HG02610 (cell line): ENCODE measurements at regions not wholly inside any gene's neighbourhood (a gene's known extent, or its start where the extent isn't known, plus 50 kb on each side); places are given as distances from the start of the nearest gene placed in this dataset.
A peak's percentile ranks its signal among the peaks of the same experiment; 100 is the strongest.

ENCODE experiments used
- ATAC-seq: cut with Tn5 transposase; IDR thresholded peaks from one replicate; pipeline ENCODE4 v1.9.1; 2021; ENCODE audit warnings: mild to moderate bottlenecking, moderate library complexity; ENCODE audit not compliant: unreplicated experiment

DNA sequence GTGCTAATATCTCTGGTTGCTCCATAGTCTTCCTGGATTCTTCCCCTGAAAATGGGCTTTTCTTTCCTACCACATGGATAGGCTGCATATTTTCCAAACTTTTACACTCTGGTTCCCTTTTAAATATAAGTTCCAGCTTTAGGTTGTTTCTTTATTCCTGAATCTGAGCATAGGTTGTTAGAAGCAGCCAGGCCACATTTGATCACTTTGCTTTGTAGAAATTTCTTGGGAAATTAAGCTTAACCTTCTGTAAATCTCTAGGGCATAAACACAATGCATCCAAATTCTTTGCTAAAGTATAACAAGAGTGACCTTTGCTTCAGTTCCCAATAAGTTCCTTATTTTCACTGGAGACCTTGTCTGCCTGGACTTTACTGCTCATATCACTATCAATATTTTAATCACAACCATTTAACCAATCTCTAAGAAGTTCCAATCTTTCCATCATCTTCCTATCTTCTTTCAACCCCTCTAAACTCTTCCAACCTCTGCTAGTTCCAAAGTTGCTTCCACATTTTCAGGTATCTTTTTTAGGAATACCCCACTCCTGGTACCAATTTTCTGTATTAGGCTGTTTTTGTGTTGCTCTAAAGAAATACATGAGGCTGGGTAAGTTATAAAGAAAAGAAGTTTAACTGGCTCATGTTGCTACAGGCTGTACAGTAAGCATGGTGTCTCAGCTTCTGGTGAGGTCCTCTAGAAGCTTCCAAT is 389.6 kb upstream of the HS6ST1 start:
- ATAC-seq: no peak

DNA sequence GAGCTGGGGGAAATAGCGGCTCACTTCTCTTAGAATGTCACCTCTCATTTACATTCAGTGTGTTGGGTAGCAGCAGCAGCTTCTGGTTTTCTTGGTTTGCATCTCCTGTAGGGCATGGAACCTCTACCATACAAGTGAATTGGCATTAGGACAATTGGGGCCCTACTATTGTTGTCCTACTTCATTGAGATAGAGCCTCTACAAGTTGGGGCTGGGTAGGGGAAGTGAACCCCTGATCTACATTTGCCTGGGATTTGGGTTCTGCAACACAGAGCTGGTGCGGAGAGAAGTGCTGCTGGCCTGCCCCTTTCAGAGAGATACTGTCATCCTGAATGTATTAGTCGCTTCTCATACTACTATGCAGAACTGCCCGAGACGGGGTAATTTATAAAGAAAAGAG is 391.6 kb upstream of the HS6ST1 start:
- no peak for ATAC-seq

- ATAC-seq: no peak
These were observed 392.1 kb upstream of the HS6ST1 start for GRCh38 chr2:128710729-128711128.

GRCh38 chr2:128714285-128714684 is 395.6 kb upstream of the HS6ST1 start:
- no peak for ATAC-seq

DNA sequence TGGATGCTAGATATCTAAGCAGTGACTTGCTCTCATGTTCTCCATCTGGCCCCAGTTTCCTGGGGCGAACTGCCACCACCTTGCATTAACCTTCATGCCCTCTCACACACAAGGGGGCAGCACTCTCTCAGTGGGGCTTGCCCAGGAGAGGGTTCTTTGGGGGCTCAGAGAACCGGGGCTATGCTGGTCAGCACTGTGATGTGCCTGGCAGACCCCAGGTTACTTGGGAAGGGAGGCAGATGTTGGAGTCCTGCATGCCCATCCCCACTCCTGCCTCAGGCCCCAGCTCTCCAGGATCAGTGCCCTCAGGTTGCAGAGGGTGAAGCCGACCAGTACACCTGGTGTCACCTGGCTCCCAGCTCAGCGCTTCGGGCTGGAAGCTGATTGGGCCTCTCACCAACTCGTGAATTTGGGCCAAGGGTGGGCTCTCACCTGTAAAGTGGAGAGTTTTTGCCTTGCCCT is 396.2 kb upstream of the HS6ST1 start:
- no peak for ATAC-seq

DNA sequence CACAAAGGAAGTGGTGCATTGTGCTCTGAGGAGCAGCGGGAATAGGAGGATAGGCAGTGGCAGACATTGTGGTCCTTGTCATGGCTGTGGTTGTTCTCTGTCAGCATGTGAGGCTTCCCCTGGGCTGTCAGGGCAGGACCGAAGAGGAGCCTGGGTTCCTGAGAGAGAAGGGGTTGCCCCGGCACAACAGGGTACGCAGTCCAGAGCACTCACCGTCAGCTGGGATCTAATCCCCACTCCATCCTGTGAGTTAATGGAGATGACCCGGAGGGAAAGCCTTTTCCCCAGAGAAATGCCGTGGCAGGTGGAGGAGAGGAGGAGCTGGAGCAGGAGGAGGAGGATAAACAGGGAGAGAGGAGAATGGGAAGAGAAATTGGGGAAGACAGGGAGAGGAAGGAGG is 396.7 kb upstream of the HS6ST1 start:
- no peak for ATAC-seq

- ATAC-seq: no peak
These were observed 397.6 kb upstream of the HS6ST1 start for GRCh38 chr2:128716299-128716721.

DNA sequence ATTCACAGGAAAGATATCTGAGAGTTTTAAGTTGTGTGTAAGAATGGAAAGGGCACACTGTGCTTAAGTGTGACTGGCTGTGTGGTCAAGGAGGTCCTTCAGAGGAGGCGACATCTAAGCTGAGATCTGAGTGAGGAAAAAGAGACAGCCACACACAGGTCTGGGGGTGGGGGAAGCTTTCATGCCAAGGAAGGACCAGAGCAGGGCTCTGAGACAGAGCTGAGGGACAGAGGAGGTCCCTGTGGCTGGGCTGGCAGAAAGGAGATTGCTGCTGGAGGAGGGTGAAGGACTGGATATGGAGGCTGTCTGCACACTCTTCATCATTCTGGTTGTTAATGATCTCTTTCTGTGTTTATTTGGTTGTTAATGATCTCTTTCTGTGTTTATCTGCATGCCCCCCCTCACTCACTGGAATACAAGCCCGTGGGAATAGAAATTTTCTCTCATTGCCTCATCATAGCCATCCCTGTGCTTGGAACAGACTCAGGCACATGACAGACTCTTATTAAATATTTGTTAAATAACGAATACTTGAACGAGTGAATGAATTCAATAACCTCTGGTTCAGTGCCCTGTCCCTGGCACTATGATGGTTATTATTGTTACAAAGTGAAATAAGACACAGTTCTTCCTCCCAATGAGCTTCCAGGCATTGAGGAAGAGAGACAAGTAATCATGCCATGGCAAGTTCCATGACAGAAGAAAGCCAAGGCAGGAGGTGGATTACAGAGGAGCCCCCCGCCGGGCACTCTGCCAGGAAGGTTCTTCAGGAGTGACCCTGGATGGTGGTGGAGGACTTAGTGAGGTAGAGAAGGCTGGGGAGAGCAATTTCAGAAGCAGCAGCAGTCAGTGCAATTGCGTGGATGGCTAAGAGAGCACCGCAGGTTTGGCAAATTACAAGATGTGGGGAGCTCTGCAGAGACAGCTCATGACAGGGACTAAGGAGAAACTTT is 399.4 kb upstream of the HS6ST1 start:
- no peak for ATAC-seq

DNA sequence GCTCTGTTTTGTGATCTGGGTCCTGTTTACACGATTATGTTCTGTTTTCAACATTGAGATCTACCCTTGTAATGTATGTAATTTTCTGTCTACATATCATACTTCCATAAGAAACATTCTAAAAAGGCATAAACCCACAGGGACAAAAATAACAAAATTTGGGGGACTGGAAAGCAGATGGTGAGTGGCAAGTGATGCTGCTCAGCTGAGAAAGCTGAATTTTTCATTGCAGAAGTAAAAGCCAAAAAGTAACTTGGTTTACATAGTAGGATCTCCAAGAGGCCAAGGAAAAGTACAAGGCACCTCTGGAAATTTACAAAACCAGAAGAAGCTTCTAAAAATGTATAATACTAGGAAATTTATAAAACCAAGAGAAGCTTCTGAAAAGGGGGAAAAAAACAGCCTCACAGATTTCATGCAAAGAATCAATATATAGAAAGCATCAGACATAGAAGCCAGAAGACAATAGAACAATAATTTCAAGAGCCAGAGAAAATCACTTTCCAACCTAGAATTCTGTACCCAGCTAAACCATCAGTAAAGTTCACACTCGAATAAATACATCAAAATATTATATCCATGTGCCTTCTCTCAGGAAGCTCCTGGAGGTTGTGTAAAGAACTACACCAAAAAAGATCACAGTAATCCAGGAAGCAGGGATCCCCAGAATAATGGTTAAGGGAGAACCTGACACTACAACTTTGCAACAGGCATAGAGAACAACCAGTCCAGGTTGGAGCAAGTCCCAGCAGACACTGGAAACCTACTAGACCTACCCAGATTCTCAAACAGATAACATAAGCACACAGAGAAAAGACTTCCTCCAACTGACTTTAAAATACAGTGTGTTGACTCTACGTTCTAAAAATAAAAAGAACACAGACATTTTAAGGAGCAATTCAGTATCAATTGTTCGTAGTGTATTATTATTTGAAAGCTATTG is 401.7 kb upstream of the HS6ST1 start:
- ATAC-seq: no peak

DNA sequence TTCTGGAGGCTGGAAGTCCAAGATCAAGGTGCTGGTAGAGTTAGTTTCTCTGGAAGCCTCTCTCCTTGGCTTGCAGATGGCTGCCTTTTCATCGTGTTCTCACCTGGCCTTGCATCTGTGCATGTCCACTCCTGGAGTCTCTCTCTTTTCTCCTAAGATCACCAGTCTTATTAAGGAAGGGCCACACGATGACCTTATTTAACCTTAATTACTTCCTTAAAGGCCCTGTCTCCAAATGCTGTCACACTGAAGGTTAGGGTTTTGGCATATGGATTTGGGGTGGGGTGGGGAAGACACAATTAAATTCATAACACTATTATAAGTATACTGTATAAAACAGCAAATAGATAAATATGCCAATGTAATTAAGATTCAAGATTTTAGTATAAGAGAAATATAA is 402.4 kb upstream of the HS6ST1 start:
- no peak for ATAC-seq

DNA sequence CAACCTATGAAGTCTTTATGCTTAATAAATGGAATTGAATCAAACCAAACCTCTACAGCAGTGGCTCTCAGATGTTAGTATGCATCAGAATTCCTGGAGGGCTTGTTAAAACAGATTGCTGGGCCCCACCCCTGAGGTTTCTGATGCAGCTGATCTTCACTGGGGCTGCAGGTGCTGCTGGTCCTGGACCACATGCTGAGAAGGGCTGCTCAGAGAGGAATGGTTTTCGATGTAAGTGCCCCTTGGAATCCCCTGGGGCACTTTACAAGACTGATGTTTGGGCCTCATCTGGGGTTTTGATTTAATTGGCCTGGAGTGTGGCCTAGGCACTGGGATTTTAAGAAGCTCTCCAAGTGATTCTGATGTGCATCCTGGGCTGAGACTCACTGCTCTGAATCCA is 403.8 kb upstream of the HS6ST1 start:
- ATAC-seq: no peak

- no peak for ATAC-seq
These were observed 405.9 kb upstream of the HS6ST1 start for GRCh38 chr2:128724547-128724946.

DNA sequence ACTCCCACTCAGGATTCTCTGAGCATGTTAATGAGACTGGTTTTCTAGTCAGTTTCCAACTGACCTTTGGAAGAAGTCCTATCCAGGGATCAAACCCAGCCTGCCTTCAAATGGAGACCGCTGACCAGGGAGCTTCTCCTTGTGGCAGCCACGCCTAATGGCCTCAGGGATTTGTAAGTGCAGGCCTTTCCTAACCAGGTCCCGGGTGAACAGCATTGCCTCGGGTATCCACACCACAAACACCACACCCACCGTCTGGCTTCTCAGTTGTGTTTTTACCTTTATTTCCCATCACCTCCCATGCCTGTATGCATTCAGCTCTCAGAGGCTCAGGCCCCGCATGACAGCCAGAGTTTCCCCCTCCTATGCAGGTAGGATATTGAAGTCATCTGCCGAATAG is 406.3 kb upstream of the HS6ST1 start:
- ATAC-seq: no peak

DNA sequence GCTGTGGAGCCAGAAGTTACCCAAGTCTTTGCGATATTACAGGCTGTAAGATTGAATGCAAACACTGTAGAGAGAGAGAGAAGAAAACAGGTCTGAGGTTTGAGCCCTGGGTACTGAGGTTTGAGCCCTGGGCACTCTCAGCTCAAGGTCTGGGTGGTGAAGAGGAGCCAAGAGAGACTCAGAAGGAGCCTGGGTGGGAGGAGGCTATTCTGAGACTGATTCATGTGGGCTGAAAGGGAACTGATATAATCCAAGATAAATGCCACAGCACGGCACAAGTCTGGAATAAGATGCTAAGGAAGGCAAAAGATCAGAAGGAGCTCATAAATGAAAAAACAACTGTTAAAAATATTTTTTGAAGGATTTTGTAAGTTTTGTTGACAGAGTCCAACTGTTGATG is 407.6 kb upstream of the HS6ST1 start:
- ATAC-seq: no peak

GRCh38 chr2:128726911-128727310 is 408.2 kb upstream of the HS6ST1 start:
- ATAC-seq: no peak

- peak; percentile 85 for ATAC-seq
These were observed 408.7 kb upstream of the HS6ST1 start for GRCh38 chr2:128727404-128727803.

GRCh38 chr2:128727914-128728313 is 409.2 kb upstream of the HS6ST1 start:
- peak; percentile 49 for ATAC-seq

DNA sequence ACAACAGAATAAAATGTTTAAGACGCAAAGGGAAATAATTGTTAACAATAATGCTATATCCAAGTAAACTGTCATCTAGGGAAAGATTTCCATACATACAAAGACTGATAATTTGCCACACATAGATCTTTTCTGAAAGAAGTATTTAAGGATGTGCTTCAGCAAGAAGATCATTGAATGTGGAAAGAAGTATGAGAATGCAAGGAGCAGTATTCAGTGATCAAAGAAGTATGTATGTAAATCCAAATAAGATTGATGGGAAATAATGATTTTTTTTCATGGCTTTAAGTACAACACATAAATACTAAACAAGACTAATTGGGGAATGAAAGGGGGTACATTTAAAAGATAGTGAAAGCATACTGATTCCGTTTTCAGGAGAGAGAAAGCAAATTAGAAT is 410.4 kb upstream of the HS6ST1 start:
- no peak for ATAC-seq

GRCh38 chr2:128731994-128732650 is 413.5 kb upstream of the HS6ST1 start:
- no peak for ATAC-seq

GRCh38 chr2:128732976-128733431 is 414.3 kb upstream of the HS6ST1 start:
- ATAC-seq: peak; percentile 56
